MG63 (cell line): ENCODE measurements at regions not wholly inside any gene's neighbourhood (a gene's known extent, or its start where the extent isn't known, plus 50 kb on each side); places are given as distances from the start of the nearest gene placed in this dataset.
"Not testable (repeated sequence)": the region's sequence is repeated elsewhere in the genome, so short reads cannot be mapped to it uniquely, and the experiment has no call there.

Experiments used
- DNase-seq: peaks from one replicate; pipeline ENCODE4 v3.0.0-alpha.2; 2020
- H3K27me3 ChIP-seq: fragments of 250-450 bp; sonication (Bioruptor Pico); 2 replicates; pipeline ENCODE4 v1.5.1; 2020; ENCODE audit warnings: mild to moderate bottlenecking, moderate library complexity
- H3K36me3 ChIP-seq: fragments of 250-450 bp; sonication (Bioruptor Pico); 2 replicates; pipeline ENCODE4 v1.5.1; 2020; ENCODE audit warnings: mild to moderate bottlenecking, moderate library complexity
- H3K4me3 ChIP-seq: fragments of 250-450 bp; sonication (Bioruptor Pico); 2 replicates; pipeline ENCODE4 v1.5.1; 2020; ENCODE audit warnings: mild to moderate bottlenecking, moderate library complexity
- H3K9me3 ChIP-seq: fragments of 250-450 bp; sonication (Bioruptor Pico); 2 replicates; pipeline ENCODE4 v1.5.1; 2020; ENCODE audit warnings: mild to moderate bottlenecking, moderate library complexity

DNA sequence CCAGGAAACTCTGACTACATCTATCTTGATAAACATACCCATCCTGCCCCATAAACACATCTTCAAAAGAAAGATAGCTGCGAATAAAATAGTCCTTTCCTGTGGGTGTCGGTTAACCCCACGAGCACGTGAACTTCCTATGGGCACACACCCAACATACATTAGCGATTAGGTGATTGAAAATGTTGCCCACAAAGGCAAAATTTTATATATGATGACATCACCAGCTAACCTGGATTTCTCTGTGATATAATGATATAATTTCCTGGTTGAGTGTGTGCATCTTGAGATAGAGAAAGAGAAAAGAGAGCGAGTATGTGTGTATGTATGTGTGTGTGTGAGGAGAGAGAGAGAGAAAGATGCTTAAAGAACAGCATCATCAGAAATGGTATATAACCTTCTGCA is 296.1 kb downstream of the PTPRC start:
- Histone ChIP-seq H3K27me3 (no peaks in the 10 kb centered on the region), H3K4me3 (peak overlapping the region; percentile 71), H3K36me3 (no peaks in the 10 kb centered on the region; the same call in 1 of the 2 replicates), H3K9me3 (no peaks in the 10 kb centered on the region)
- peak; percentile 31 for DNase-seq

DNA sequence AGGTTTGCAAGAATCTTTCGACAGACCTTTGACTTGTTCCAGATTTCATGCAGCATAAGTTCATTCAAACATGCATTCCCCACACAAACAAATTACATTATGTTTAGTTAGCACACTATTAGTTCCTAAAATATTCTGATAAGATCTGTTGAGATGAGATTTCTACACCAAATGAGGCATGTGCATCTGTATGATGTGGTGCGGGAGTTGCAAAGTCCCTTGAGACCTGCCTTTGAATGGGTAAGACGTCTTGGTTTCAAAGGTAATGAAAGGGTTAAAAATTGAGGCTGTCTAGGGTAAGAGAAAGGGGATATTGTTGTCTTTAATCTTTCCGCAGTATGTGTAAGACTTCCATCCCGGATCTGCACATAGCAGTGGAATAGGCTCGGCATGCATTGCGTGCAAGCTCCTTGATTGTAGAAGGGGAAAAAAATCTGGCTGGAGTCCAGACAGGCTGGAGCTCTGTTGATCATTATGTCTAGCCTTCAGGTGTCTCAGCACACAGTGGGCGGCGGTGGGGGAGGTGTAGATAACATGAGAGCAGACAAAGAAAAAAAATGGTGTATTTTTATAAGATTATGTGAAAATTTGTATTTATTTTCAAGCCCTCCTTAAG is 296.6 kb downstream of the PTPRC start:
- DNase-seq = peak; percentile 92
- H3K27me3 ChIP-seq = no peaks in the 10 kb centered on the region
- H3K9me3 ChIP-seq = no peaks in the 10 kb centered on the region
- no peaks in the 10 kb centered on the region; the same call in 1 of the 2 replicates for H3K36me3 ChIP-seq
- H3K4me3 ChIP-seq = peak overlapping the region; percentile 71

- Histone ChIP-seq H3K27me3 (no peaks in the 10 kb centered on the region), H3K36me3 (no peaks in the 10 kb centered on the region; the same call in 1 of the 2 replicates), H3K9me3 (no peaks in the 10 kb centered on the region), H3K4me3 (peak overlapping the region; percentile 71)
- peak; percentile 20 for DNase-seq
These were observed 297.7 kb downstream of the PTPRC start for GRCh38 chr1:198936371-198937083.

DNA sequence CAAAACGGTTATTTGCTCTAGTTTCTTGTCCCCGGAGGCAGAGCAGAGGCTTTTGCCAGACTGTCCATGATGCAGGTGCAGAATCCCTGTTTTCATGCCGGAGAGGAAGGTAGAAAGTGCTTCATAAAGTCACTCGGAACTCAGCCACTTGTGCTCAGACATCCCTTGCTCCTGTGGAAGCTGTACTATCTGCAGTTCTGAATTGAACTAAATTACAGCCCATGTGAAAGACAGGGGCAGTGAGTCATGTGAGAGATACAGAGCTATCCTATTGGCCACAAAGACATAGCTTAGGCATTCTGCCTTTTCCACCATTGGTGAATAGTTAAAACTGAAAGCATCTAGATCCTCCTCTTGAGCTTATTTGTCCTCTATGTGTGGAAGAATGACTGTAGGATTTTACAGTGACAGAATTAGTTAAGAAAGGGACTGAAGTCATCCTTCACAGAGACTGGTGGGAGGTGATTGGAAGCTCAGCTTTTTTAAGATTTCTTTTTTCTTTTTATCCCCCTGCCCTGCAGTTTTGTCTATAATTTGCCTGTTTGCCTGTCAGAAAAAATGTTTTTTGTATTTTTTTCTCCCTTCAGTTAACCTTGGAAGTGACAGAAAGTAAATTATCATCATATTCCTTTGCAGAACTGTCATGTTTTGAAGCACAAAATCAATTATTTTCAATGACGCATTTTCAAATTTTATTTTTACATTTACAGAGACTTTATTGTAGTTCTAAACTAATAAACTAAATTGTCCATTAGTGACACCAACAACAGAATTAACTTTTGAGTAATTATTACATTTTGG is 298.6 kb downstream of the PTPRC start:
- Histone ChIP-seq H3K4me3 (peak overlapping the region; percentile 71), H3K36me3 (no peaks in the 10 kb centered on the region; the same call in 1 of the 2 replicates), H3K27me3 (no peaks in the 10 kb centered on the region), H3K9me3 (no peaks in the 10 kb centered on the region)
- peak; percentile 68 for DNase-seq

- H3K36me3 ChIP-seq = no peaks in the 10 kb centered on the region; the same call in 1 of the 2 replicates
- DNase-seq = no peak
These were observed 300.4 kb downstream of the PTPRC start for GRCh38 chr1:198939286-198939685.

GRCh38 chr1:198939956-198940355 is 301.1 kb downstream of the PTPRC start:
- DNase-seq = no peak

More at GRCh38 chr1:198939286-198939685, 300.4 kb downstream of the PTPRC start:
- no peaks in the 10 kb centered on the region for H3K27me3 ChIP-seq
- H3K9me3 ChIP-seq = no peaks in the 10 kb centered on the region
- no peak overlapping the region for H3K4me3 ChIP-seq

GRCh38 chr1:198942466-198942865 is 303.6 kb downstream of the PTPRC start:
- no peak for DNase-seq
- H3K27me3 ChIP-seq = no peaks in the 10 kb centered on the region
- H3K9me3 ChIP-seq = no peaks in the 10 kb centered on the region
- H3K36me3 ChIP-seq = no peaks in the 10 kb centered on the region
- H3K4me3 ChIP-seq = no peak overlapping the region

More at GRCh38 chr1:198939956-198940355, 301.1 kb downstream of the PTPRC start:
- Histone ChIP-seq H3K9me3 (no peaks in the 10 kb centered on the region), H3K36me3 (no peaks in the 10 kb centered on the region; the same call in 1 of the 2 replicates), H3K27me3 (no peaks in the 10 kb centered on the region), H3K4me3 (no peak overlapping the region)

DNA sequence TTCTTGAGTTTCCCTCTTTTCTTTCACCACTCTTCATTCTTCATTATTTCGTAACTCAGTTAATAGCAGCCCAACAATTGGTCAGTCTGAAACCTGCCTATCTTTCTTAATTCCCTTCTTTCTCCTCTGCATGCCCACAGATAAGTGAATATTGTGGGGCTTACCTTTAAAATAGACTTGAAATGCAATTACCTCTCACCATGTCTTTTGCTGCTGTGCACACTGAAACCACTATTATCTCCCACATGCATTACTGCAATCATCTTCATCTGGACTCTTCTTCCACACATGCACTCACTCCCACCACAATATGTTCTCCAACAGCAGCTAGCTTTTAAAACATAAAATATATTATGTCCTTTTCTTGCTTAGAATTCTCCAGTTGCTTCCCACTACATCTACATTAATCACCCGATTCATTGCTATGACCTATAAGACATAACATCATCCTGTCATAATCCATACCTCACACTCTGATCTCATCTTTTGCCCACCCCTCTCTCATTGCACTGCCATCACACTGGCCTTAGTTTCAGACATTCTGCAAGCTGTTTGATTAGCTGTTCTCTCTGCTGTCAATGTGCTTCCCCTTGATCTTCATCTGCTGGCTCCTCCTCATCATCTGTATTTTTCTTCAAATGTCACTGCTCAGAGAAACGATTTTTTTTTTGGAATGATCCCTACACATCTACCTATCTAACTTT is 304.8 kb downstream of the PTPRC start:
- Histone ChIP-seq H3K9me3 (no peaks in the 10 kb centered on the region), H3K36me3 (no peaks in the 10 kb centered on the region), H3K27me3 (no peaks in the 10 kb centered on the region), H3K4me3 (no peak overlapping the region)
- DNase-seq = no peak

GRCh38 chr1:198947456-198947855 is 308.6 kb downstream of the PTPRC start:
- no peak for DNase-seq
- Histone ChIP-seq H3K36me3 (no peaks in the 10 kb centered on the region), H3K4me3 (no peak overlapping the region), H3K9me3 (no peaks in the 10 kb centered on the region), H3K27me3 (no peaks in the 10 kb centered on the region)

GRCh38 chr1:198948895-198949659 is 310.2 kb downstream of the PTPRC start:
- no peaks in the 10 kb centered on the region for H3K27me3 ChIP-seq
- no peaks in the 10 kb centered on the region for H3K36me3 ChIP-seq
- H3K4me3 ChIP-seq = no peak overlapping the region
- no peaks in the 10 kb centered on the region for H3K9me3 ChIP-seq
- no peak for DNase-seq

- no peaks in the 10 kb centered on the region for H3K9me3 ChIP-seq
- DNase-seq = no peak
- no peaks in the 10 kb centered on the region for H3K27me3 ChIP-seq
- no peaks in the 10 kb centered on the region for H3K36me3 ChIP-seq
- no peak overlapping the region for H3K4me3 ChIP-seq
These were observed 311.2 kb downstream of the PTPRC start for GRCh38 chr1:198950036-198950435.

GRCh38 chr1:198955085-198955484 is 316.2 kb downstream of the PTPRC start:
- Histone ChIP-seq H3K9me3 (no peaks in the 10 kb centered on the region), H3K4me3 (no peak overlapping the region), H3K36me3 (no peaks in the 10 kb centered on the region; the same call in 1 of the 2 replicates), H3K27me3 (no peaks in the 10 kb centered on the region)
- DNase-seq = no peak

DNA sequence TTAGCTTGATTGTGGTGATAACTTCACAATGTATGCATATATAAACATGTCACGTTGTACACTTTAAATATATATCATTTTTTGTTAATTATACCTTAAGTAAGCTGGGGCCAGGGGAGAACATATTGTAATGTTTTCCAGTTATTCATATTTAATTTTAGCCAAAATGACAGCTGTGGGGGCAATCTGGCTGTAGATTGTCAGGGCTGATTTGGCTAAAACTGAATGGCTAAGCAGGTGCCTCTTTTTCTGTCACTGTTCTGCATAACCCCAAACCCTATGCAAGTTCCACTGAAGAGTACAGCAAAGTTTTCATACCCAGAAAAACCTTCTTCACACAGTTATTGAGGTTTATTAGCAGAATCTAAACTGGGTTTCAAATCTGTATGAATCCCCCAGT is 318.2 kb downstream of the PTPRC start:
- Histone ChIP-seq H3K36me3 (no peaks in the 10 kb centered on the region; the same call in 1 of the 2 replicates), H3K27me3 (no peaks in the 10 kb centered on the region), H3K4me3 (no peak overlapping the region), H3K9me3 (no peaks in the 10 kb centered on the region)
- DNase-seq = no peak

- H3K36me3 ChIP-seq = no peaks in the 10 kb centered on the region; the same call in 1 of the 2 replicates
- H3K9me3 ChIP-seq = no peaks in the 10 kb centered on the region
- no peaks in the 10 kb centered on the region for H3K27me3 ChIP-seq
- no peak for DNase-seq
- no peak overlapping the region for H3K4me3 ChIP-seq
These were observed 320.2 kb downstream of the PTPRC start for GRCh38 chr1:198959032-198959431.

- Histone ChIP-seq H3K36me3 (no peaks in the 10 kb centered on the region; the same call in 1 of the 2 replicates), H3K4me3 (no peak overlapping the region), H3K27me3 (no peaks in the 10 kb centered on the region), H3K9me3 (no peaks in the 10 kb centered on the region)
- DNase-seq = no peak
These were observed 320.8 kb downstream of the PTPRC start for GRCh38 chr1:198959676-198960075.

GRCh38 chr1:198963796-198964195 is 325.0 kb downstream of the PTPRC start:
- not testable (repeated sequence) for H3K4me3 ChIP-seq, H3K36me3 ChIP-seq, DNase-seq, H3K9me3 ChIP-seq, H3K27me3 ChIP-seq
